ENCODE measurements at regions not wholly inside any gene's neighbourhood (a gene's known extent, or its start where the extent isn't known, plus 50 kb on each side); places are given as distances from the start of the nearest gene placed in this dataset.

DNA sequence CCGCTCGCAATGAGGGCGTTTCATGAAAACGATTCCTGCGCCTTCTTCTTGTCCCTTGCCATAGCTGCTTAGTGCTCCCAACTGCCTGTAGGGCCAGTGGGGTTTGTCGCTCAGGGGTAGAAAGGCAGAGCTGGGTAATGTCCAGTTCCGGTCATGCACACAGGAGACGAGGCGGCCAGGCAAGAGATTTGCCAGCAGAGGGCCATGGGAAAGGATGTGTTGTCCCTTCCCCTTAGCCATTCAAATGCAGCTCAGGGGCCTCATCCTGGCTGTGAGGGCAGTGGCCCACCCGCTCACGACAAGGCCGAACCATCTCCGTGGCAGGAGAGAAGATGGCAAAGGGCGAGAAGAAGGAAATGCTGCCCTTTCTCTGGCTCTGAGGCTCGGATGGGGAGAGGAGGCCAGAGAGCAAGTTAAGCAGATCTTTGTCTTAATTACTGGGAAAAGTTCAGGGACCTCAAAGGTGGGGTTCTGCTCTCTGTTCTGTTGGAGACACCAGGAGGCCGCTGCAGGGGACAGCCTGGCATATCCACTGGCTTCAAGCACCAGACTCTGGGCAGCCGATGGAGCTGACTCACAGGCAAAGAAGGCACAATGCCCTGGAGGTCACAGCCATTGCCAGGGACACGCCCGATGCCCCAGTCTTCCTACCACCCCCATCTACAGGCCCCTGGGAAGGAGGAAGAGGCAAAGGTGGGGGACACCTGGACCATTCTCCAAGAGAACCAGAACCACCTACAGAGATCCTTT is 534.8 kb upstream of the MGMT start:
- no peak for DNase-seq (ENCODE audit: low read depth in 4 of 4, low spot score in 3 of 4)

DNA sequence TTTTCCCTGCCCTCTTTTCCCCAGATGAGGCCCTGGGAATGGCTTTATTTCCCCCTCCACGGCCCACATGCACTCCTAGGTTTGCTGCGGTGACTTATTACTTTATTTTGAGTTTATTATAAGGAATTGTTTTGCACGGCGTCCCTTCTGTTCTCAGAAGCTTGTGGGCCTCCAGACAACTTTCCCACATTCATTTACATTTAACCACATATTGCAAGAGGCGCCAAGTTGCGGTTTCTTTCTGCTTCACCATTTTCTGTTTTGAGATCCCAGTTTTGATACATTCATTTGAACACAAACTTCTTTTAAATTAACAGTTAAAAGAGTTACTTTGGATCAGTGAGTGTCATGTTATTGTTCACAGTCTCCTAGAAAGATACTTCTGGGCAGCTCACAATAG is 532.5 kb upstream of the MGMT start:
- no peak for DNase-seq (ENCODE audit: low read depth in 4 of 4, low spot score in 3 of 4)

DNA sequence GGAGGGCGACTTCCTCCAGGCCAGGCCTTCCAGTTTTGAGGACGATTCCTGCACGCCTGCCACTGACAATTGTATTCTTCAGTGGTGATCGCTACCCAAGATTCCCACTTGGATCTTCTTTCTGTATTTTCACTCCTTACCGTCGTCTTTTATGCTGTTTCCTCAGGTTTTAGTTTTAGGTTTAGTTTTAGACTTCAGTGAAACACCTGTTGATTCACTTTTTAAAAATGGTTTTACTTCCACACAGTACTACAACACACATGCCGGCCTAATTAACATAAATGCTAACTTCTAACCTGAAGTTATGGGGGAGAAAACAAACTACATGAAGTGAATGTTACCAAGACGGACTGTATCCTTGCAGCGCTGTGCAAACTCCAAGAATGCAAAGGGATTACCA is 530.6 kb upstream of the MGMT start:
- DNase-seq (ENCODE audit: low read depth in 4 of 4, low spot score in 3 of 4), result no peak

DNA sequence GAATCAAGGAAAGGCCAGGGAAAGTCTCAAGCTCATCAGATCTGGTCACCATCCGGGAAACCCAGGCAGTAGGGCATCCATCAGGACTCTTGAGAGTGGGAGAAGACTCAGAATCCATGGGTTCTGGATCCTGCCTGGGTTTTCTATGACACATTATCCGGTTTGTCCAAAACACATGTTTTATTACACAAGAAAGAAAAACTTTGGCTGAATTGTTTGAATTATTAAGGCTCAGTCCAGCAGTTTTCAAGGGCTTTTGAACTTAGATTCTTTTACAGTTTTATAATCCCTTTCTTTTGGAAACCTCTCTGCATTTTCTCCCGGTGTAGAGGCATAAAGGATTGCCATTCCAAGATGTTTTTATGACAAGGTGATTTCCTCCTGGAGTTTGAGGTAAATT is 528.5 kb upstream of the MGMT start:
- DNase-seq (ENCODE audit: low read depth in 4 of 4, low spot score in 3 of 4), result no peak

DNA sequence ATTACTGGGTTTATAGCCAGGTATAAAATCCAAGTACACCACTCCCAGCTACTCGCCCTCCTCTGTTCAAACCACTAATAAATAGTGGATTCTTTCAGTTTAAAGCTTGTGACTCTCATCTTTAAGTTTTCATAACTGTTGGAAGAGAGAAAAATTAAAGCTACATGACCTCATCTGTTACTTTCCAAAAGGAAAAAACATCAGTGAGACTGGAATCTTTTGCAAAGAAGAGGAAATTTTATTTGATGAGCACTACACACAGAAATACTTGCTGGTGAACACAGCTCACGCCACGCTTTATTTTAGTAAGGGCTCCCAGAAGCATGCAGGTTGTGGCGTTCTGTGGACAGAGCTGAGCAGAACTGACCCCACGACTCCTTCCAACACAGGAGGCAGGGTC is 527.0 kb upstream of the MGMT start:
- DNase-seq (ENCODE audit: low read depth in 4 of 4, low spot score in 3 of 4), result no peak

DNA sequence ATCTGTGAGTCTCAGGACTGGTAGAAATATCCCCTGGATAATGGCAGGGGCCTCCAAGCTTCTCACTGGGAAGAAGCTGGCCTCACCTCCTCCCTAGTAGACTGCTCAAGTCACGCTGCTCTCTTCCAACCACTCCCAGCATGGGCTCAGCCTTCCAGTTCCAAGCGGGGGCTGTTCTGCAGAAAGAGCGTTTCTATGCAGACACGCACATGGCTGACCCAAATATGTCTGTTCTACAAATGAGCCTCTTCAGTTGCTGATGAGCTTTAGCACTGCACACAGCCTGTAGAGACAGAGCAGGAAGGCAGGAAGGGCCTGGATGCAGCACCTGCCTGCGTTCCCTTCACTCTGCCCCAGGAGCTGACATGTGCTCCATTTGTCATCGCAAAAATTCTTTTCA is 523.9 kb upstream of the MGMT start:
- no peak for DNase-seq (ENCODE audit: low read depth in 4 of 4, low spot score in 3 of 4)

DNA sequence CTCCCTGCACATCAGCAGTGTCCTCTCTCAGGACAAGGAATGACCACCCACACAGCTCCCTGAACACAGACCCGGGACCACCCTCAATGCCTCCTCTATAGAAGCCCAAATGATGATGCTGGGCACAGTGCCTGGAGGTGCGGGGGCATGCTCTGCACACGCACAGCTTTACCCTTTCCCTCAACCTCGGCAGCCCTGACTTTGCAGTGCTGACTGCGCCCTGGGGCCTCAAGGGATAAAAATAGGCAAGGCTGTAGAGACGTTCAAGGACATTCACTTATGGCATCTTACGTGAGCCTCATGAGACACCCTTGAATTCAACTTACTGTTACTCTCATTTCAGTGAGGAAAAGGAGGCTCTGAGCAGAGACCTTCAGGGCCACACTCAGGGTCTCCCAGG is 521.6 kb upstream of the MGMT start:
- DNase-seq (ENCODE audit: low read depth in 4 of 4, low spot score in 3 of 4), result no peak

DNA sequence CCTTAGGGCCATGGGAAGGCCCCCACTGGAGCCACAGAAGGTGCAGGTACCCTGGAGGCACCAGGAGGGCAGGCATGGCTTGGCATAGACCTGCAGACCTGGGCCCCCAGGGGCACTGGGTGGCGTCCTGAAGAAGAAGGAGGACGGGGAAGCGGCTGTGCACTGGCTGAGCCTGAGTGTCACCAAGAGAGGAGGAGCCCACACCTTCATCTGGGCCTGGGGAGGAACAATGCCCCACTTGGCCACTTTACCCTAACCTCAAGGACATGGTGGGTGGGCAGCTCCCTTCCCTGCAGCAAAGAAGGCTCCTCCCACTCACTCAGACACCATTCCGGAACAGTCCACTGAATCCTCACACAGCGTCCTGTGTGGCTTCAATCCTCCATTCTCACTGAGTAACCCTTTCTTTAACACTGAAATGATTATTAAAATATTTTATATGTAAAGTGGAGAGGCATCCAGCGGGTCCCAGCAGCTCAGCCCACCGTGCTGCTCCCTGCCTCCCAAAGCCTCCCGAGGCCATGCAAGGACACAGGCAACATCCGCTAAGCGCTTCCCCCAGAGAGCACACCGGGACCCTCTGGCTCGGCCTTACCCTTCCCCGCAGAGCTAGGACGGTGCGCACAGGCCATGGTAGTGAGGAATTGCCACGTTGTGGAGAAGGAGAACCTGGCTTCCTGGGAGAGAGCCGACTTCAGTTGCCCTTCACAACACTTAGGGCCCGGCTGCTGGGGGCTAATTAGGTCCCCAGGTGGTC is 516.7 kb upstream of the MGMT start:
- DNase-seq (ENCODE audit: low read depth in 4 of 4, low spot score in 3 of 4), result no peak

DNA sequence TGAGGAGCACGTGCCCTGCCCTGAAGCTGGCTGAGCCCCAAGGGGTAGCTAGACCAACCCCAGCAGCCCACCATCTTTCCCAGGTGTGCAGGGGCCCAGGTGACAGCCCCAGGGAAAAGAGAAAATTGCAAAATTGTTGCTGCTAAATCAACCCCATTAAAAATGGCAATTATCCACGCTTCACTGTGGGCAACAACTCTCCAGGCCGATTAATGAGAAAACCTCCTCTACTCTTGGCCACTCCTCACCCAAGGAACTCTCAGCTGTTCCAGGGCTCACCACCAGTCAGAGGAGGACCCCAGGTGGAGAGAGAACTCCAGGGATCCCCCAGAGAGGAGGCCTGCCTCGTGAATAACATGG is 516.1 kb upstream of the MGMT start:
- DNase-seq (ENCODE audit: low read depth in 4 of 4, low spot score in 3 of 4), result no peak

DNA sequence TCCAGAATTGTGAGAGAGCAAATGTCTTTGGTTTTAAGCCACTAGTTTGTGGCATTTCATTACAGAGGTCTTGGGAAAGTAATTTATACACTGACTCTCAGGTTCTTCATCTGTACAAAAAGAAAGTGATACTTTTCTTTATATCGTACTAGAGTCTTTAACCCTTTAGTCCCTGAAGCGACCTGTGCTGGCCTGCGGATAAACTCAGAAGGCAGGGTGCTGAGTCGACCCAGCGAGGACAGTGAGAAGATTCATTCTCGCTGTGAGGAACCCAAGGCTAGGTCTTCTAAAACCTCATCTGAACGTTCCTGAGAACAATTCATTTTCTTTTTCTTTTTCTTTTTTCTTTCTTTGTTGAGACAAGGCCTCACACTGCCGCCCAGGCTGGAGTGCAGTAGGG is 514.2 kb upstream of the MGMT start:
- no peak for DNase-seq (ENCODE audit: low read depth in 4 of 4, low spot score in 3 of 4)

DNA sequence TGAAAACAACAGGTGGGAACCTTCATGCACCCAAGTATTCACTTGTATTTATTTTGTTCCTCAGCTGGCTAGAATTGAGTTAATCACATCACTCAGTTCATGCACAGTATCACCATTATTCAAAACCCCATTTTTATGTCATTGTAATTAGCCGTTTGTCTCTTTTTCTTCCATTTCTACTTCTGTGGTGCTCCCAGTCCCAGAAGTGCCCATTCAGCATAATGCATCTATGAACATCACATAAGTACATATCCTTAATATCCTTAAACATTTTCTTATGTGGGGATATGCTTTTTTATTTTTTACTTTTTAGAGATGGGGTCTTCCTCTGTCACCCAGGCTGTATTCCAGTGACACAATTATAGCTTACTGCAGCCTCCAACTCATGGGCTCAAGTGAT is 510.9 kb upstream of the MGMT start:
- DNase-seq (ENCODE audit: low read depth in 4 of 4, low spot score in 3 of 4), result no peak

DNA sequence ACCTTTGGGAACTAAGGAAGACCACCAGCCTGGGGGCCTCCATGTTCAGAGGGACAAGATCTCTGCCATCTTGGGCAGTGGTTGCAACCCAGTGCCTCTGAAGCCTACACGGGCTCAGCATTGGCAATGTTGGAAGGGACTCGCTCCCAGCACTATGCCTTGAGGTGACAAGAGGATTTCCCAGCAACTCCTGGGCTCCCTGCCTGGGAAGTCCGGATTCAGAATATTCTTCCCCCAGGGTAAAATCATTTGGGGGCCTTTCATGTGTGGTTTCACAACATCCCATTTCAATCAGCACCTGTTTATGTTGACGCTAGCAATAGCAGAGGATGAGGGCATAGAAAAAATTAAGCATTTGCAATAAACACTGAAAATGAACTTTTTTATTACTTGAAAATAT is 509.8 kb upstream of the MGMT start:
- DNase-seq (ENCODE audit: low read depth in 4 of 4, low spot score in 3 of 4), result no peak

DNA sequence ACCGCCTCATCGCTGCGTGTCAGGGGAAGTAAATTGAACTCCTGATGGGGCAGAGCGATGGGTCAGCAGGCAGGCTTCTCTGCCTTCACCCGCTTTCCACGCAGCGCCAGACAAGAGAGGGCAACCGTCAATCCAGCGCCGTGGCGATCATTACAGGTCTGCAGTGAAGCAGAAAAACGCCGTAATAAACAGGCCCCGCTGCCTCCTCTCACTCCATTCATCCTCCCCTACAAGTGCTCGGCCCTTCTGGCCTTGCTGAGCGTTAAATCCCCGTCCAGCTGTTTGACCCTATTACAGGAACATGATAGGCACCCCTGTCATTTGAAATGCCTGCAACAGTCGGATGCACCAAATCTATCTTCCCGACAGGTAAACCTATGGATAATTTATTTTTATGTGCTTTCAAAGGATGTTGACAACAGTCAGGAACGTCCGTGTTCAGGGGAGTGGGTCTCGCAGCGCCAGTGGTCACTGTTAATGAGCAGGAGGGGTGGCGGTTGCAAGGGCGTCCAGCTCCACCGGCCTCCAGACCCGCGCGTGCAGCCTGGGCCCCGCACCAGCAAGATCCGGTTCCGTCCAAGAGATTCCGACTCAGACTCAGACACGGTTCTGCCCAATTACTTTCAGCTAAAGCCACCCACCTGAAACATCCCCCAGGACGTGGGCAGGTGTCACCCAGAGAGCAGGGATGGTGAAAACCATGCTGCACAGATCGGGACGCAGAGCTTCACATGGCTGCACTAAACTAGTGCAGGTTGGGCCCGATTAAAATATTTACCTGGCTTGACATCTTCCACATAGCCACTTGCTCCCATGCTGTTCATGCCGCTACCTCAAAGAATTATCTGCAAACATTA is 508.0 kb upstream of the MGMT start:
- no peak for DNase-seq (ENCODE audit: low read depth in 4 of 4, low spot score in 3 of 4)

DNA sequence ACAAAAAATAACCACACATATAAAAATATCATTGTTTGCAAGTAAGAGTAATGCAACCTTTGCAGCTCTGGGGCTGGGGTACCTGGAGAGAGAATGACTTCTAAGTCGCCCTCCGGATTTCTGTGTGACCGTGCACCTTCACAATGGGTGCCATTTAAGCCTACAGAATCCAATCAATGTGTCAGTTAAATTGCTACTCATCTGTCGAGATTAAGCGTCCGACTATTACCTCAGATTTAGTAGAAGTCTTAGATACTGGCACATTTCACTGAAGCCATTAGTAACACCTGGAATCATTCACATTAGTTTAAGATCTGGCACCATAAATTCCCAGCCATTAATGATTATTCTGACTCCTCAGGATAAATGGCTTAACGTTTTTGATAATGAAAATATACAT is 507.3 kb upstream of the MGMT start:
- no peak for DNase-seq (ENCODE audit: low read depth in 4 of 4, low spot score in 3 of 4)

DNA sequence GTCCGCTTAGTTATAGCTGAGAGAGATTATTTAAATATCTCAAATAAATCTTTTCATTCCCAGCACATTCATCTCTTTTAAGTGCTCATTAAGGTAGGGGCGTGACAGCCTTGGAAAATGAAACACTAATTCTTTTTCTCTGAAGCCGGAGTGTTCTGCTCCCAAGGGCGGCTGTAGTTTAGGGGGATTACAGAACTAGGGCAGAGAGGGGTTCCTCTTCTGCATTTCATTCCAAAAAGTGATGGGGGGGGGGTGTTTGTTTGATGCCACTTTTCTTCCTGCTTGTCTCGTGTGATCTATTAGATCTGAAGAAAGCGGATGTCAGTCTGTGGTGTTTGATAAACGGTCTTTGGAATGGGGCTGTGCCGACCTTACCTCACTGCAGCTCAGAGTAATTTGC is 506.5 kb upstream of the MGMT start:
- DNase-seq (ENCODE audit: low read depth in 4 of 4, low spot score in 3 of 4), result no peak

DNA sequence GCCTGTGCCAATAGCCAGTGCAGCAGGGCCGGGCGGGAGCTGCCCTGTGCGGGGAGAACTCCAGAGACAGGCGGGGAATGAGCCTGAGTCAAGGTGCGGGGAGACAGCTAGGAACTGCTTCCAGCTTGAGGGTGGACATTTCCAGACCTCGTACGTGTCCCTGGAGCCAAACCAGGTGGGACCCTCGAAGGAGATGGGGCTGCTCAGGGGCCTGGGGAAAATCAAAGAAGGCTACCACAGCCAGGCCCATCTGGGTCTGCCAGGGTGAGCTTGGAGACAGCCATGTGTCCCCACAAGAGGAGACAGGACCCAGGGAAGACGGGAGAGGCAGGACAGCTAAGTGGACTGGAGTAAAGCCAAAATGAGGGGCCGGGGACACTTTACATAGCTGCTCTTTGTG is 504.9 kb upstream of the MGMT start:
- no peak for DNase-seq (ENCODE audit: low read depth in 4 of 4, low spot score in 3 of 4)

DNA sequence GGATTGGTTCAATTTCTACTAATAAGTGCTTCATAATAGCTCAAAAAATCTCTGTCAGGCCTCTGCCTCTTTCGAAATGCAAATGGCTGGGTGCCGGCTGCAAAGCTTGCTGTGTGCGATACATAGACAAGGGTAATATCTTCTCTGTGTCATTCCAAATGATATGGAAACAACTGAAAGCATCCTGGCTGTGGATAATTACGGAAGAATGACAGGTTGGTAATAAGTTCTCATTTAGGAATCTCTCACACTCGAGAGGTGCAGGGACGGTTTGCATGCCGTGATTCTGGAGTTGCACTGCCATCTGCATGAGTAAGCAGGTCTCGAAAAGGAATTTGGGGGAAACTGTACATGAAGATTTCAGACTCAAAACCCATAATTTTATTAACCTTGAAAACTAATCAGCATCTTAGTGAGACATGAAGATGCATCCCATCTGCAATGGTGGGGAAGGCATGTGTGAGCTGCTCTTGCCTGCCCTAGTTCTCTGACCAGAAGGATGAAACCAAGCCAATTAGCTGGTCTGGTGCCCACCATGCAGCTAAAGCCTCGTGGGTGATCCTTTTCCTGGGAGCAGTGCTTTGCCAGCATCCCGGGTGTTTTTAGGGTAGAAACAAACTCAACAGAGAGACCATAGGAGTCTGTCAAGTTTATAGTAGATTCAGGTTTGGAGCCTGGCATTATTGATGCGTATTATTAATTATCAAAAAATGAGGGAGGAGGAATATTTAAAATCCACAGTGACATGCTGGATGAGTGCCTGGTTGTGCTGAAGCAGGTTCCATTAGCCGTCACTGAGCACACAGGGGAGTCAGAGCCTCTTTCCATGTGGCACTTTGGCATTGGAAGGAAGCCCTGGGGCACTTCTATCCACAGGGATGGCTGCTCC is 503.6 kb upstream of the MGMT start:
- no peak for DNase-seq (ENCODE audit: low read depth in 4 of 4, low spot score in 3 of 4)

DNA sequence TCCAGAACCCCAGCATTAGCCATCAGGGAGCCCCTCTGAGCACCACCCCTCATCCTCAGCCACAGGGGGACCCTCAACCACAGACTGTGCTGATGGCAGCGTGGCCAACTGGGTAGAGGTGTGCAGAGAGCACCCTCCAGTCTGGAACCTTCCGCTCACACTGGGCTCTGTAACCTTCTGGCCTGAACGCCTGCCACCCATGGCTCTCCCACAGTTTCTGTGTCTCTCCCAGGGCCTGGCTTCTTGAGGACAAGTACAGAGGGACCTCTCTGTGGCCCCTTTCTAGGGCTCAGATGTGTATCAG is 503.0 kb upstream of the MGMT start:
- no peak for DNase-seq (ENCODE audit: low read depth in 4 of 4, low spot score in 3 of 4)

DNA sequence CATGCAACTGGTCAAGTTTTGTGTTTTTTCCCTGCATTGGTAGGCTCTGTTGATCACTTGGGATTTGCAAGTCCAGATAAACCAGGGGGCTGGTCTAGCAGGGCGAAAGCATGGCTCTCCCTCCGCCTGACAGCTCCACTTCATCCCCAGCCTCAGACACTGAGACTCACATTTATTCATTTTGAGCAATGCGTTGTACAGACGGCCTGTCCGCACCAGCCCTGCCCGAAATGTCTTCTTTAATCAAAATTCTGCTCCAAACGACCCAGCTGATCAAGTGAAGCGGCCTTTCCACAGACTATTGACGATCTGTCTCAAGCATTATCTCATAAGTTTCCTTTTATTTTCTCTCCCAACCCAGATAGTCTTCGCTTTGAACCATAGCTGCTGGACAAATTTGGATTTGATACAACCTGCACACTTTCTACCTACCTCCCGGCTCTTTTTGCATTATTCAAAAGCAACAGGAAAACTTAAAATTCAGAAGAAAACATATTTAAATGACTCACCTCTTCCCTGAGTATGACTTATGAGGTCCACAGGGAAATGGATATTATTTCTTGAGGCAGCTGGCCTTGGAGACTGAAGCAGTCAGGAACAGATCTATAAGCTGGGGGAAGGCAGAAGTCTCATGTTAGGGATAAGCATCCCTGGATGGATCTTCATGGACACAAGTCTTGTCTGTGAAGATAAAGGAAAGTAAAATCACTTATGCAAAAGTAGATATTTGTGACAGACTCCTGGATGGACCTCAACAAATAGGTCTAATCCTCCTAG is 498.9 kb upstream of the MGMT start:
- no peak for DNase-seq (ENCODE audit: low read depth in 4 of 4, low spot score in 3 of 4)

DNA sequence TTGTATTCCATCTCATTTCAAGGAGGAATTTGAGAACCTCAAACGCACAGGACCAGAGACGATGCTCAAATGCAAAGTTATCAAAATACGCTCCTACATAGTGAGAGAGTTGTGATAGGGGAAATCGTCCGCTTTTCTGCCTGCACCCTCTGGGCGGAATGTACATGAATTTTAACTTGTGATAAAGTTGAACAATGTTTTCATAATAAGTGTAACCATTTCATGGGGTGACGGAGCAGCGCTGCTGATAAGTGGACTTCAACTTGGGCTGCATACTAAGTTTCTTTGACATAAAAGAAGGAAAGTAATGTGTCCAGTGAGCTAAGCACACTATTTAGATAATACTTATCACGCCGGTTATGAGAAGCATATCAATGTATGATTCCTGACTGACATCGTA is 497.5 kb upstream of the MGMT start:
- DNase-seq (ENCODE audit: low read depth in 4 of 4, low spot score in 3 of 4), result no peak

Measured in right renal pelvis (tissue), 4 donors.